NCI-H748 (cell line): ENCODE measurements at regions not wholly inside any gene's neighbourhood (a gene's known extent, or its start where the extent isn't known, plus 50 kb on each side); places are given as distances from the start of the nearest gene placed in this dataset.
A peak's percentile ranks its signal among the peaks of the same experiment; 100 is the strongest.
"Not testable (repeated sequence)": the region's sequence is repeated elsewhere in the genome, so short reads cannot be mapped to it uniquely, and the experiment has no call there.

ENCODE experiments used
- DNase-seq: peaks from one replicate; lab custom pipeline; 2025; ENCODE audit not compliant: unreplicated experiment; lab: John Stamatoyannopoulos, UW

- DNase-seq: peak; percentile 75
These were observed 844.8 kb downstream of the PCDH17 start for GRCh38 chr13:58476206-58476918.

DNA sequence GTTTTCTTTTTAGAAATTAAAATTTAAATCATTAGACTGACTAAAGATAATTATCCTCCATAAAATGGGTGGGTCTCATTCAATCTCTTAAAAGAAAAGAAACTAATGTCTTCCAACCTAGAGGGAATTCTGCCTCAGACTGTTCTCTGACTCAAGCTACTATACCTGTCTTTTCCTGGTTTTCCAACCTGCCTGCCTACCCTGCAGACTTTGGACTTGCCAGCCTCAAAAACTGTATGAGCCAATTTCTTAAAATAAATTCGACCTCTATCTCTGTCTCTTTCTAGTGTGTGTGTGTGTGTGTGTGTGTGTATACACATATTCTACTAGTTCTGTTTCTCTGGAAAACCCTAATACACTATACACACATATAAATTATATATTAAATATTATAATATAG lies 847.3 kb downstream of the PCDH17 start:
- no peak for DNase-seq

DNA sequence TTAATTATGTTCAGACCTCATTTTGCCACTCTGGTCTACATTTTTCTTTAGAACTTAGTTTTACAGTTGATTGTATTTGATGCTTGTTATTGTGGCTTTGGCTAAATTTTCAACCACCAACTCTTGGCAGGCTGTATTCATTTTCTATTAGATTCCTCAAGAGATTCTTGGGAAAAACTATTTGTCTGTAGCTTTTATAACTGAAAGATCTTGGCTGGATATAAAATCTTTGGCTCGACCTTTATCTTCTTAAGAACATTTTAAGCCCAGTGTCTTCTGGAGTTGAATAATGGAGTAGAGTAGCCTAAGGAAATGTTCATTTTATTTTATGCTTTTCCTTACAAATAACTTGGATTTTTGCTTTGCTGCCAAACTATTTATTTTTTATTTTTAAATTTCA lies 848.5 kb downstream of the PCDH17 start:
- DNase-seq: no peak

- DNase-seq: no peak
These were observed 856.7 kb downstream of the PCDH17 start for GRCh38 chr13:58488251-58488650.

DNA sequence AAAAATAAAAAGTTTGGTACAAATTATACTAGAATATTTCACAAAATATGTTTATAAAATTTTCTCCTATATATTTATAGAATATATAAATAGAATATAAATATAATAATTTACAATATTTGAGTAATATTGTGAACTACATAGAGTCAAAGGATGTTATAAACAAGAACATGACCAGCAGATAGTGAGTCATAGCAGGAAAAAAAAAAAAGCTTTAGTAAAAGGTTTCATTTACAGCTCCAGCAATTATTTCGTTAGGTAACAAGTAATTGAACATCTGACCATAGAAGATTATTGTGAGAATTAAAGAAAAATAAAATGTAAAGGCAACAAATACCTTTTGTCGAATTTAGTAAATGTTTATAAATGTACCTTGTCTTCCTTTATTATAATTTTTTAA lies 864.1 kb downstream of the PCDH17 start:
- no peak for DNase-seq

DNA sequence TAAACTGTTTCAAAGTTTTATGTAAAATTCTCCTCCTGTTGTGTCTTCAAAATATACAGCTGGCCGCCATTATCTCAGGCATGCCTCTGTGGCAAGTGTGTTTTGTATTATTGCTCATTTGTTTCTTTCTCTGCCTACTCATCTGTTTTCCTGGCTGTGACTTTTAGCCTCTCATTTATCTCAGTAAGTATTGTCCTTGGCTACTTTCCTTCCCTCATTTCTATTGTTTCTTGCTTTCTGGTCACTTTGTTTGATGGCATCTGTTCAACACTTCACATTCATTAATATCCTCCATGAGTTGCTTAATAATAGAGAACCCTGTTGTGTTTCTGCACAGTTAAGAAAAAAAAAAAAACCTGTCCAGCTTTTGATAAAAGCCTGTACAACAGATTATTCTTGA lies 869.4 kb downstream of the PCDH17 start:
- DNase-seq: no peak

DNA sequence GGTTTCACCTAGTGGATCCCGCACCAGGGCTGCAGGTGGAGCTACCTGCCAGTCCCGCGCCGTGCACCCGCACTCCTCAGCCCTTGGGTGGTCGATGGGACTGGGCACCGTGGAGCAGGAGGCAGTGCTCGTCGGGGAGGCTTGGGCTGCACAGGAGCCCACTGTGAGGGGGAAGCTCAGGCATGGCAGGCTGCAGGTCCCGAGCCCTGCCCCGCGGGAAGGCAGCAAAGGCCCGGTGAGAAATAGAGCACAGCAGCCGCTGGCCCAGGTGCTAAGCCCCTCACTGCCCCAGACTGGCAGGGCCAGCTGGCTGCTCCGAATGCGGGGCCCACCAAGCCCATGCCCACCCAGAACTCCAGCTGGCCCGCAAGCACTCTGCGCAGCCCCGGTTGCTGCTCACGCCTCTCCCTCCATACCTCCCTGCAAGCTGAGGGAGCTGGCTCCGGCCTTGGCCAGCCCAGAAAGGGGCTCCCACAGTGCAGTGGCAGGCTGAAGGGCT lies 872.7 kb downstream of the PCDH17 start:
- DNase-seq: not testable (repeated sequence)

GRCh38 chr13:58505262-58505920 lies 873.8 kb downstream of the PCDH17 start:
- not testable (repeated sequence) for DNase-seq

GRCh38 chr13:58528351-58528750 lies 896.8 kb downstream of the PCDH17 start:
- no peak for DNase-seq

DNA sequence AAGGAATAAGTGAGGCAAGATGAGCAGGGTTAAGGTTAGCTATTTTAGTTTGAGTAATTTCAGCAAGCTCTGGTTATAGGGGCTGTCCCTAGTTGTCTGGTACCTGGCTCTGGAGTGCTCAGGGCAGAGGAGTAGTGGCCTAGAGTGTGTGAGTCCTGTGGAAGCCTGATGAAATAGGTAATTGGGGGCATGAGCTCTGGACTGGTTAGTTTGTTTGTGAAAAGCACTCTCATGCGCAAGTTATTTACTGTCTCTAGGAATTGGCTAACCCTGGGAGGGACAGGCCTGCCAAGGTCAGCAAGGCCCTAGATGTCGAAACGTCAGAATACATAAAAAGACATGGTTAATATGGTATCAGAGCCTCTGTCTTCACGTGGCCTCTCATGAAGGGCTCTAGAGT lies 900.1 kb downstream of the PCDH17 start:
- DNase-seq: no peak

DNA sequence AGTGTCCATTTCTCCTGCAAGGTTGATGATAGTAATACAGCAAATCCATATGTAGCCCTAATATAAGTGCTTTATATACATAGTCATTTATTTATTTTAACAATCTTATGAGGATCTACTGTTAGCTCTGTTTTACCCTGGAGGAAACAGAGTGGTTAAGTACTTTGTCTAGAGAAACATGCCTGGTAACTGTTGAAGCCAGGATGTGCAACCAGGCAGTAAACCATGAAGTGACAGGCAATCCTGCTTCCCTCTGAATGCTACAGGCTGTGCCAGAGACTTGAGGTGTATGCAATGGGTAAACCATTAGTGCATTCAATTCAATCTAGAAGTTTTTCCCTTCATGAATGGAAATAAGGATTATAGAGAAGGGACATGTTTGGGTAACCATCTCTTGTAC lies 911.0 kb downstream of the PCDH17 start:
- DNase-seq: no peak

- no peak for DNase-seq
These were observed 915.9 kb downstream of the PCDH17 start for GRCh38 chr13:58547419-58547818.

GRCh38 chr13:58566176-58566575 lies 934.6 kb downstream of the PCDH17 start:
- no peak for DNase-seq

DNA sequence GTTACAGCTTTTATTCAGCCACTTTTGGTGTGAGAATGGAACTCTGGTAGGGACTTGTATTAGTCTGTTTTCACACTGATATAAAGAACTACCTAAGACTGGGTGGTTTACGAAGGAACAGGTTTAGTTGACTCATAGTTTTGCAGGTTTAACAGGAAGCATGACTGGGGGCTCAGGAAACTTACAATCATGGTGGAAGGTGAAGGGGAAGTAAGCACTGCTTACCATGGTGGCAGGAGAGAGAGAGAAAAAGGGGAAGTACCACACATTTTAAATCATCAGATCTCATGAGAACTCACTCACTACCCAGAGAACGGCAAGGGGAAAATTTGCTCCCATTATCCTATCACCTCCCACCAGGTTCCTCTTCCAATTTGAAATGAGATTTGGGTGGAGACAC lies 942.2 kb downstream of the PCDH17 start:
- no peak for DNase-seq

DNA sequence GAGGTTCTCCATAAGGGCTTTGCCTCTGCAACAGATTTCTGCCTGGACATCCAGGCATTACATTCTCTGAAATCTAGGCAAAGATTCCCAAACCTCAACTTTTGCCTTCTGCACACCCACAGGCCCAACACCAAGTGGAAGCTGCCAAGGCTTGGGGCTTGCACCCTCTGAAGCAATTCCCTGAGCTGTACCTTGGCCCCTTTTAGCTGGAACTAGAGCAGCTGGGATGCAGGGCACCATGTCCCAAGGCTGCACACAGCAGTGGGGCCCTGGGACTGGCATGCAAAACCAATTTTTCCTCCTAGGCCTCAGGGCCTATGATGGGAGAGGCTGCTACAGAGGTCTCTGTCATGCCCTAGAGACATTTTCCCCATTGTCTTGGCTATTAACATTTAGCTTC lies 943.2 kb downstream of the PCDH17 start:
- DNase-seq: no peak

DNA sequence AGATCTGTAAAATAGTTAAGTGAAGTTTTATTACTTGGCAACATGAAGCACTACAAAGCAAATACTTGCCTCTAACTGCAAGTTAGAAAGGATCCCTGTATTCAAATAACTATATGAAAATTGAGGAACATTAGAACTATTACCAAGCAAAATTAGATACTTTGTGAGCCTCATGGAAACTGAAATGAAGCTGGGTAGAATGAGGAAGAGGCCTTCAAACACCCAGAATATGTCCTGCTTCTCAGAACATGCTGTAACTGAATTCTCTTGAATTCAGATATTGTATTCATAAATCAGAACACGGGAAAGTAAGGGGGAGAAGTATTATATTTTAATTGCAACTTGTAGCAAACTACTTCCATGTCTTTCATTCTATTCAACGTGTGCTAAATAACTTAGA lies 947.9 kb downstream of the PCDH17 start:
- DNase-seq: no peak

GRCh38 chr13:58583966-58584365 lies 952.4 kb downstream of the PCDH17 start:
- DNase-seq: no peak

- no peak for DNase-seq
These were observed 953.1 kb downstream of the PCDH17 start for GRCh38 chr13:58584610-58585009.

DNA sequence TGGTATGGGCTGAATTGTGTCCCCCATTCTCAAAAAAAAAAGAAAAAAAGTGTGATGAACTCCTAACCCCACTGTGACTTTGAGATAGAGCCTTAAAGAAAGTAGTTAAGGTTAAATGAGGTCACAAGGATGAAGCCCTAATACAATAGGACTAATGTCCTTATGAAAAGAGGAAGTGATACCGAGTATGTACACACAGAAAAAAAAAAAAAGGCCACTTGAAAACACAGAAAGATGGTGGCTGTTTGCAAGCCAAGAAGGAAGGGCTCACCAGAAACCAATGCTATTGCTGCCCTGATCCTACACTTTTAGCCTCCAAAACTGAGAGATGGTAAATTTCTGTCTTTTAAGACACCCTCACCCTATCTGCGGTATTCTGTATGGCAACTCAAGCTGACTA lies 955.6 kb downstream of the PCDH17 start:
- DNase-seq: no peak

DNA sequence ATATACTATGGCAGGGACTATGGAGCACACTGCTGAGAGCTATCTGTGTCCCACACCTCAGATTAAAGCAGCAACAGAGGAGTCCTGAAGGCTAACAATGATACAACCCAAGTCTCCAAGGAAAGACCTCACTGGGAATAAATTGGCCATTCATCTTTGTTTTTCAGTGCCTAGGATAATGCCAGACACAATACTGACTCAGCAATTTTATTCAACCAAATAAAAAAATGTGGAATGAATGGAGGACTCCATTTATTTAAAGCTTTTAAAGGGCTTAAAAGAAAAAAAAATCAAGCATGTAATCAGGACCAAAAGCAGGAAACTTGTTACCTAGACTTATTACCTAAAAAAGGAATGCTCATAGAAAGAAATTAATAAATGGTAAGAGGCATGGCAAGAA lies 960.5 kb downstream of the PCDH17 start:
- no peak for DNase-seq

DNA sequence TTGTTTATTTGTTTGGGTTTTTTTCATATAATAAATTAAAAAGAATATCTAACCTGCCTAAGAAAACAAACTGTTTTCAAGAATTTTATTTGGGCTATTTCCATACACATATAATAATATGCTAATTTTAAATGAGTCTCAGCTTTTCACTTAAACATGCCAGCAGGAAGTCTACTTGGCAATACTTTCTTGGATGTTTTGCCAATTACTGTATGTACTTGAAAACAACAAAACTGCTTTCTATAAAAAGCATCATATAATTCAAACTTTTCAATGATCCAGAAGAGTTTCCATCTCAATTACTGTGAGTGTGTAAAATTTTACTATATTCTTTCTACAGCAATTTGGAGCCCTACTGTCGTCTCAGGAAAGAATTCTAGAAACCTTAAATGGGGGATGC lies 961.2 kb downstream of the PCDH17 start:
- DNase-seq: no peak

DNA sequence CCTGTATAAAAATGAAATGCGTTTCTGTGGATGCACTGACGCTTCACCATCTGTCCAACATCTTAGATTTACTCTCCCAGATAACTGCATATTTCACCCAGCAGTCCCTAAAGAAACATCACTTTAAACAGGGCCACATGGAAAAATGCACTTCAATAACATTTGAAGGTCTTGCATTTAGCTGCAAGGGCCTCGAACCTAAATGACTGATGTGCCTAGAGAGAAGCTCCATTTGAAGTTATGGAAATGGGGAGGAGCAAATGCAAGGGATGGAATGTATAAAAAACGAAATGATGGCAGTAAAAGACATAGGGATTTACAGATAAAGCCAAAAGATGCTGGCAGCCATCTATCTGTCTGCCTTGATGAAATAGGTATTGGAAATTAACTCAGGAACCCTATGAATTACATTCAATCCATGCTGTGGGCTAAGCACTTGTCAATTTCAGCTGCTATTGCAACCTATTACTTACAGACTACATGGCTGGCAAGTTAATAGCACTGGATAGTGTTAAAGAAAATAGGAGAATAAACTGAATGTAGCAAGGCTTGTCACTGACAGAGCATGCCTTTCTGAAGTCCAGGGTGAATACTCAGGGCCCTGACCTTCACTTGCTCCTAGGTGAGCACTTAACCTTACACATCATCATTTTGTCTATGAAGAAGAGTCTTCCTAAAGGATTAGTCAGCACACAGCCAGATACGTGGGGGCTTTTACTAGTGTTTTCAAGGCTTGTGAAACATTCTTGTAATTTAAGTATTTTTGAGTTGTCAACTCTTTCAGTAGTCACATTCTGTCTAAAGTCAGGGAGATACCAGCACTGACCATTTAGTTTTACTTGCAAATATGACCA lies 963.4 kb downstream of the PCDH17 start:
- DNase-seq: no peak
